Erythroblast (primary cell): ENCODE measurements at regions not wholly inside any gene's neighbourhood (a gene's known extent, or its start where the extent isn't known, plus 50 kb on each side); places are given as distances from the start of the nearest gene placed in this dataset.

ENCODE experiments used
- GATA1 ChIP-seq: IDR thresholded peaks from 2 replicates; pipeline ENCODE4 v1.6.1; 2011; ENCODE audit warnings: low read depth, mild to moderate bottlenecking, control low read depth, low read length, moderate library complexity
- POLR2A ChIP-seq: IDR thresholded peaks from 2 replicates; pipeline ENCODE4 v1.6.1; 2011; ENCODE audit warnings: mild to moderate bottlenecking, low read length

DNA sequence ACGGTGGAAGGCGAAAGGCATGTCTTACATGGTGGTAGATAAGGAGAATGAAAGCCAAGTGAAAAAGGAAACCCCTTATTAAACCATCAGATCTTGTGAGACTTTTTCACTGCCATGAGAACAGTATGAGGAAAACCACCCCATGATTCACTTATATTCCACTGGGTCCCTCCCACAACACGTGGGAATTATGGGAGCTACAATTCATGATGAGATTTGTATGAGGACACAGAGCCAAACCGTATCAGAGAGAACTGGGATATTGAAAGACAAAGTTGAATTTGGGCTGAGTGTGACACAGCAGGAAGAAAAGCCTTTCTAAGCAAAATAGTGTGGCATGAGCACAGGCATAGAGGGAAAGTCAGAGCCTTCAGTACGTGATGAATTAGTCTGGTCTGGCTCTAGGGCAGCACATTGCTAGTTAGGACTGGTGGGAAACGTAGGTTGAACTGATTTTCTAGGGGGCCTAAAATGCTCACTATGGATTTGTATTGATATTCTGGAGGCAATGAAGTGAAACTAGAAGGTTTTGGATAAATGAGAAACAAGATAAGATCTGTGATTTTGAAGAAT lies 84.8 kb upstream of the RND3 start:
- no peak for TF ChIP-seq POLR2A
- TF ChIP-seq GATA1, result no peak
